ENCODE measurements at regions not wholly inside any gene's neighbourhood (a gene's known extent, or its start where the extent isn't known, plus 50 kb on each side); places are given as distances from the start of the nearest gene placed in this dataset.
"Not testable (repeated sequence)": the region's sequence is repeated elsewhere in the genome, so short reads cannot be mapped to it uniquely, and the experiment has no call there.

DNA sequence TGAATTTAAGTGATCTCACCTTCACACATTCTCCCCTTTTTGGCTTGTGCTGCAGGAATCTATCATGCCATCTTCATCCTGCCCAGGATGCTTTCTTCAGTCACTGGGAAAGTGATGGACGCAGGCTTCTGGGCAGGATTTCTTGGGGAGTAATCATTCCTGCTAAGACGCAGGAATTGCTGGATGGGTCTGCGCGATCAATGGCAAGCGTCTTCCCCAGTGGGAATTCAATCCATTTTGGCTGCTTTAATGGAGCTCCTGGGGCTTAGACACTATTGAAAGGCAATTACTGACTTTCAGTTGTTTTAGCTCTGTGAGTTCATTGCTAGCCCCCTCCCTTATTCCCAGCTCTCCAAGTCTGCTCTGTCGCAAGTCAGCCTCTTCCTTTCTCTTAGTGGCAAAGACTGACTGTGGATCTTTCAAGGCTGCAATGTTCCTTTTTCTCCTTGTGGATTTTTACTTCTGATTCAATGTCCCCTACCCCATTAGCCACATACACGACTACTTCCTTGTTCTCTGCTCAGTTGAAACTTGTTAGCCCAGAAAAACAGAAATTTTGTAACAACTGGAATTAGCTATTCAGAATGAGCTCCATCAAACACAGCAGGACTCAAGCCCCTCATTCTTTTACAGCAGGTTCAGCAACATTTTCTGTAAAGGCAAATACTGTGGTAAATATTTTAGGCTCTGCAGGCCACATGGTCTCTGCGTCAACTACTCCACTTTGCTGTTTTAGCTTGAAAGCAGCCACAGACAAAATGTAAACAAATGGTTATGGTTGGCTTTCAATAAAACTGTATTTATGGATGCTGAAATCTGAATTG is 154.9 kb downstream of the ASB9 start:
- no peak for DNase-seq

DNA sequence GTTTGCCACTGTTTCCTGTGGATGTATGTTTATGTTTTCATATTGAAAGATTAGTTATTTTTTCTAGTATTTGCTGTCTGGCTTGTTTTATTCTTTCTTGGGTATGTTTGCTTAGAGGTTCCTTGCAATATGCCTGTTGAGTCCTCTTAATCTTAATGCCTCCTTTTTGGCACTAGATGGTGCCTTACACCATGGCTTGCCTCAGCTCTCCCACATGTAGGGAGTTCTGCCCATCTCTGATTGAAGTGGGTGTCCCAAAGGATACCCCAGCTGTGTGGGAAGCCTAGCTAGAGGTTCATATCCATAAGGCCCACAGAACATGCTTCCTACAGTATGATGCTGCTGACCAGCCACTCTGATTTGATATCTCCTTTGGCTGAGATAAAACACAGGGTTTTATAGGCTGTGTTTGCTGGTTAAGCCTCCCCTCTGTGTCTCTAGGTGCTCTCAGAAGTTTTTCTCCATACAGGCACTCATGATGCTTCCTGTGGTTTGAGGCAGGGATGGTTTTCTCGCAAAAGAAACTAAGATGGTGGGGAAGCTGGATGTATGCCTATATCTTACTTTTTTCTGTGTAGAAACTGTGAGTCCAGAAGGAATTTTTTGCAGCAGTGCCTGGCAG is 162.4 kb downstream of the ASB9 start:
- DNase-seq: no peak

DNA sequence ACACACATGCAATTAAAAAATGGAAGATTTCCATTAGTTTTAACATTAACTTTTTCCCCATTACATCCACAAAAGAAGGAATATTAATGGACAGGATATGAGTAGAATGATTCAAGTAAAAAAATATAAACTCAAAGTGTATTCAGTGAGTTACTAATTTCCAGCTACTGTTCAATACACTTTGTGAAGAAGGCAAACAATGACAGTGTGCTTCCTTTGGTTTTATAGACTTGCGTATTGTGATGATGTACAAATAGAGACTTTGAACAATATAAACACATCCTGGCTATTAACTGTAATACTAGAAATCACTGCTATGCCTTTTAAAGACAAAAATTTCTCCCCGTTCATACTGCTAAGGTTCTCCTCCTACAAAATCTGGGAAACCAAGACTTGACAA is 171.4 kb downstream of the ASB9 start:
- no peak for DNase-seq

GRCh38 chrX:15087747-15088146 is 182.1 kb downstream of the ASB9 start:
- DNase-seq: no peak

GRCh38 chrX:15073313-15073712 is 196.6 kb downstream of the ASB9 start:
- DNase-seq: no peak

DNA sequence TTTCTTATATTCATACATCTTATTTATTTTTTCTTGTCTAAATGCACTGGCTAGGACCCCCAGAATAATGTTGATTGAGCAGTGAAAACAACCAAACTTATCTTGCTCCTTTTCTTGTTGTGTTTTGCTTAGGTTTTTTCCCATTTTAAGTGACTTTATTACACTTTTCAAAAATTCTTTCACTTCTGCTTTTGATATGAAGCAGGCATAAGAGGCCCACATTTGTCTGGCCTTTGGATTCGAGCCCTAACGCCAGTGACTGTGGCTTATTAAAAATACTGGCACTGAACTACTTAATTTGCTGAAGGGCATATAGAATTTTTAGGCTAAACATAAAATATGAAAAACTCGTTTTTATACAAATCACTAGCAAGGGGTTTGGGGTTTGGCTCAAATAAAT is 197.0 kb downstream of the ASB9 start:
- DNase-seq: no peak

DNA sequence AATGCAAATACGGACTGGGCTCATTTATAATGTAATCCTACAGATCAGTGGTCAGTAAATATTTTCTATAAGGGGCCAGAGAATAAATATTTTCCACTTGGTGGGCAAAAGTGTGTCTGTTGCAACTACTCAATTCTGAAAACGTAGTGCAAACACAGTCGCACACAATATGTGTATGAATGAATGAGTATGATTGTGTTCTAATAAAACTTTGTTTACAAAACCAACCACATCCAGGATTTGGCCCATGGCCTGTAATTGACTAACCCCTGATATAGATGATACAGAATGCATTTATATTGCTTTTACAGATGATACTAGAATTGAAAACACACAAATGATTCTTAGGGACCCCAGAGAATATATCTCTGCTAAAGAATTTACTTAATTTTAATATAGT is 197.6 kb downstream of the ASB9 start:
- DNase-seq: no peak

- no peak for DNase-seq
Measured at GRCh38 chrX:15059474-15059873, 186.3 kb downstream of the MOSPD2 start.

DNA sequence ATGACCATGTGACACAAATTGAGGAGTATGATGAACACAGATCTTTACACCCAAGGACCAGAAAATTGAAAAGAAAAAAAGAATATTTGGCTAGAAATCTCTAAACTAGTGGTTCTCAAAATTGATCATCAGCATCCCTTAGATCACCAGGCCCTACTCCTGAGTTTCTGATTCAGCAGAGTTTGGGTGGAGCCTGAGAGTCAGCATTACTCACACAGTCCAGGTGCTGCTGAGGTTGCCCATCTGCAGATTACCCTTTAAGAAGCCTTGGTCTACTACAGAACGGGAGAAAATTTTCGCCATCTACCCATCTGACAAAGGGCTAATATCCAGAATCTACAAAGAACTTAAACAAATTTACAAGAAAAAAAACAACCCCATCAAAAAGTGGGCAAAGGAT is 182.8 kb downstream of the MOSPD2 start:
- DNase-seq: no peak

GRCh38 chrX:15055146-15055930 is 182.1 kb downstream of the MOSPD2 start:
- no peak for DNase-seq

GRCh38 chrX:15050395-15050794 is 177.2 kb downstream of the MOSPD2 start:
- no peak for DNase-seq

GRCh38 chrX:15043538-15043937 is 170.3 kb downstream of the MOSPD2 start:
- no peak for DNase-seq

DNA sequence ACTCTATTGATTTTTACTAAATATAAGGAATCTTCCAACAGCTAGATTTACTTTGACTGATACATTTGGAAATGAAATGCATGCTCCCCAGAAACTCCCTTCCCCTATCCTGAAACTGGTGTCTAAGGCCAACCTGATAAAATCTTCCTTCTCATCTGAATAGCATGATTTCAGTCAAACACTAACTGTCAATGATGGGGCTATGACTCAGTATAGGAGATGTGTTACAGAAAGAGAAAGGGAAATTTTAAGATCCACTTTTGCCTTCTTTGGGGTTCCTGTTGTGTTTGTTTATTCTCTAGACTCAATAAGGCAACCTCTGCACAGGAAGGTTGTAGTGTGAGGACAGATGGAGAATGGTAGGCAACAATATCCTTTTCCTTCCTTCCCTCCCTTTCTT is 160.7 kb downstream of the MOSPD2 start:
- no peak for DNase-seq

DNA sequence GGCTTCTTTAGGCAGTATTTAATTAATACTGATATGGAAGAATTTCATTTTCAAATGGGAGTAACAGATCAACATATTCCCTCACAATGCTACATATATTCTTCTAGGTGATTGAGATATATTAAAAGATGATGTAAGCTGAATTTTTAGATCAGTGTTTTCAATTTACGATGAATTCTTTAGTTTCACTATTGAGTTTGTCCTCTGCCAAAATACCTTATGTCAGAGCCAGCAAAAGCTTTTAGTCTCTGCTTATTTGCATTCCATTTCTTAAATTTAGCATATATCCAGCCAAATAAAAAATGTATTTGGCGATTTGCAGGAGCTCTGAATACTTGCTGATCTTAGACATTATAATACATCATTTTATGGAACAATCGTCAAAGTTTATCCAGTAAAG is 144.3 kb downstream of the MOSPD2 start:
- no peak for DNase-seq

DNA sequence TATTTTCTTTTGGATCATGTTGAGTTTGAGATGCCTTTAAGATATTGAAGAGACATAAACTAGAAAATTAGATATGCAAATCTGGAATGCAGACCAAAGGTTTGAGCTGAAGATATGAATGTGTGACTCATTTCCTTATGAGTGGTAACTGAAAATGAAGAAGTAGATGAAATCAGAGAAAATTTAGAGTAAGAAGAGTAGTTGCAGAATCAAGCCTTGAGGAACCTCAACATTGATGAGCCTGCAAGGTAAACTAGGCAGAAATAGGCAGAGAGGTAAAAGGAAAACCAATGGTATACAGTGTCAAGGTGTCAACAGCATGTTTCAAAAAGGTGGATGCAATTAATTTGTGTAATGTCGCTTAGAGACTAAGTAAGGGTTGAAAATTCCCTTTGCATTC is 142.8 kb downstream of the MOSPD2 start:
- no peak for DNase-seq

DNA sequence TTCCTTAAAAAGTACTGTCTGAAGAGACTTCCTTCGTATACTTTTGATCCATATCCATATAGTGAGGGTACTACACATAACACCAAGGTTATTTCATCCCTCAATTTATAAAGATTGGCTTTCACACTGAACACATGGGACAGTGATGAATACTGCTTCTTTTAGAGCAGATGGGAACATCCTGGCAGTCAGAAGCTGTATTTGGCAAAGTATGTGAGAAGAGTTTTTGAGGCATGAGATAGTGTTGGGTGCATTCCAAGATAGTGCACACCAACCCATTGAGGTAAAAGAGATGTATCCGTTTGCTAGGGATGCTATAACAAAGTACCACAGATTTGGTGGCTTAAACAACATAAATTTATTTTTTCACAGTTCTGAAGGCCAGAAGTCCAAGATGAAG is 141.1 kb downstream of the MOSPD2 start:
- DNase-seq: no peak

GRCh38 chrX:15013461-15013860 is 140.2 kb downstream of the MOSPD2 start:
- no peak for DNase-seq

- no peak for DNase-seq
Measured at GRCh38 chrX:14997271-14997670, 124.0 kb downstream of the MOSPD2 start.

GRCh38 chrX:14984425-14984824 is 111.2 kb downstream of the MOSPD2 start:
- not testable (repeated sequence) for DNase-seq

All from CD4-positive, alpha-beta T cell treated with Interferon gamma for 1 hour (primary cell).